ENCODE measurements at regions not wholly inside any gene's neighbourhood (a gene's known extent, or its start where the extent isn't known, plus 50 kb on each side); places are given as distances from the start of the nearest gene placed in this dataset.

DNA sequence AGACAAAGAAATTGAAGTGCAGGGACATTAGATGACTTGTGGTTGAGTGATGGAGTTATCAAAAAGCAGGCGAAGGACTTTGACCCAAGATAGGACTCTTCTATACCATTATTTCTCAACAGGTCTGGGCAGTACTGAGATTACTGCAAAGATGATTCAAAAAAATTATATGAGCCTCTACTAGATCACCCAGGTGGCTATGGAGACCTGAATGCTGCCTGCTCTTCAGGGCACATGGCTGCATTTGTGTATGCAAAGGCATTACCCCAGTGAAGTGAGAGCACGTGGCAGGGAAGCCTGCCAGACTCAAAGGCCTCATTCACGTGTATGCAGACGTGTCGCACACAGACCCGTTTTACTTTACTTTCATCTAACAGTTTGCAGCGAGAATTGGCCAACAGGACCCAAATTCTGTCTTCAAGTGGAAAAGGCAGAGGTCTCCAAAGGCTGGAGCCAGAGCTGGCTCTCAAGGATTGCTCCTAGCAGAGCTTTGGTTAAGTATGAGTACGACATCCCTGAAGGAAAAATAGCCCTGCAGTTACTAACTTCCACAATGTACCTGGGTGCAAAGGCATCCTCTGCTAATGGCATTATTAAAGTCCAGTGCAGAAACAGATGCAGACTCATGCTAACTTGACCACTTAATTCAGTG, 113.8 kb upstream of the ARMC2 start:
- TF ChIP-seq, protein P1, sequence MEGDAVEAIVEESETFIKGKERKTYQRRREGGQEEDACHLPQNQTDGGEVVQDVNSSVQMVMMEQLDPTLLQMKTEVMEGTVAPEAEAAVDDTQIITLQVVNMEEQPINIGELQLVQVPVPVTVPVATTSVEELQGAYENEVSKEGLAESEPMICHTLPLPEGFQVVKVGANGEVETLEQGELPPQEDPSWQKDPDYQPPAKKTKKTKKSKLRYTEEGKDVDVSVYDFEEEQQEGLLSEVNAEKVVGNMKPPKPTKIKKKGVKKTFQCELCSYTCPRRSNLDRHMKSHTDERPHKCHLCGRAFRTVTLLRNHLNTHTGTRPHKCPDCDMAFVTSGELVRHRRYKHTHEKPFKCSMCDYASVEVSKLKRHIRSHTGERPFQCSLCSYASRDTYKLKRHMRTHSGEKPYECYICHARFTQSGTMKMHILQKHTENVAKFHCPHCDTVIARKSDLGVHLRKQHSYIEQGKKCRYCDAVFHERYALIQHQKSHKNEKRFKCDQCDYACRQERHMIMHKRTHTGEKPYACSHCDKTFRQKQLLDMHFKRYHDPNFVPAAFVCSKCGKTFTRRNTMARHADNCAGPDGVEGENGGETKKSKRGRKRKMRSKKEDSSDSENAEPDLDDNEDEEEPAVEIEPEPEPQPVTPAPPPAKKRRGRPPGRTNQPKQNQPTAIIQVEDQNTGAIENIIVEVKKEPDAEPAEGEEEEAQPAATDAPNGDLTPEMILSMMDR (IDR thresholded peaks at IDR 0.05; ENCODE audit: low read depth, low read length) = no peak
- no peak overlapping the region for H3K4me3 ChIP-seq (ENCODE audit: low read depth, low read length)

DNA sequence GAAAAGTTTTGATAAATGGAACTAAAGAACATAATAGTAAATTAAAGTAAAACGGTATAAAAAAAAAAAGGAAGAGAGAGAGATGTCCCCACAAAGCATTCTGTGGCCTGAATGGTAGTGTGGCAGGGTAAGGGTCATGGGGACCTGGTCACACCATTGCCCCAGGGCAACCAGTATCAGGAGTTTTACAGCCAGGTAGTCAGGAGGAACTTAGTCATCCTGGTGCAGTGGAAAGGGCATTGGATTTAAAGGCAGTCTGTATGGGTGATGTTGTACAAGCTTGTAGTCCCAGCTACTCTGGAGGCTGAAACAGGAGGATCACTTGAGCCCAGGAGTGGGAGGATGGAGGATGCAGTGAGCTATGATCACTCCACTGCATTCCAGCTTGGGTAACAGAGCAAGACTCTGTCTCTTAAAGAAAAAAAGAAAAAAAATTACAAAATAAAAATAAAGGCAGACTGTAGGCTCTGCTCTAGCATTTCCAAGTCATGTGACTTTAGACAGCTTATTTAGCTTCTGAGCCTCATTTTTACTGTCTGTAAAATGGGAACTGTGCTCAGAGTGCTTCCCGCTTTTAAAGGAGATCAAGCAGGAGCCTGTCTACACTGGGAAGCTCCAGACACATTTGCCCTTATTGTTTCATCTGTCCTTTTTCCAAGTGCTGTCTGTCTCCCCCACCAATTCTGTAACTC, 112.8 kb upstream of the ARMC2 start:
- no peak overlapping the region for H3K4me3 ChIP-seq (ENCODE audit: low read depth, low read length)
- TF ChIP-seq, protein P1 (IDR thresholded peaks at IDR 0.05; ENCODE audit: low read depth, low read length) = no peak

DNA sequence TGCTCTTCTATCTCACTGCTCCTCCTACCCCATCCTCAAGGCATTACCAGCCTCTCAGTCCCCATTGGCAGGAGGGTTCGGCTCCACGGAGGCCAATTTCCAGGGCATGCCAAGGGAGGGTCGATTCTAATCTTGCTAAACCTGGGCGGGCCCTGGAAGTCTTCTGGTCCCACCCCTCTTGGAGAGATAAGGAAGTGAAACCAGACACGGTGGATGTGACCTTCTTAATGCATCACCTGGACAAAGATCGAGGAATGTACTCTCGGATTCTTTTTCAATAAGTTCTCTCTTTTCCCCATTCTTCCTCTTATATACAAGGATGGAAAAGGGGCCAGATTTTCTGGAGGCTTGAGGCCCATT, 112.2 kb upstream of the ARMC2 start:
- TF ChIP-seq, protein P1 (IDR thresholded peaks at IDR 0.05; ENCODE audit: low read depth, low read length) = no peak
- no peak overlapping the region for H3K4me3 ChIP-seq (ENCODE audit: low read depth, low read length)

DNA sequence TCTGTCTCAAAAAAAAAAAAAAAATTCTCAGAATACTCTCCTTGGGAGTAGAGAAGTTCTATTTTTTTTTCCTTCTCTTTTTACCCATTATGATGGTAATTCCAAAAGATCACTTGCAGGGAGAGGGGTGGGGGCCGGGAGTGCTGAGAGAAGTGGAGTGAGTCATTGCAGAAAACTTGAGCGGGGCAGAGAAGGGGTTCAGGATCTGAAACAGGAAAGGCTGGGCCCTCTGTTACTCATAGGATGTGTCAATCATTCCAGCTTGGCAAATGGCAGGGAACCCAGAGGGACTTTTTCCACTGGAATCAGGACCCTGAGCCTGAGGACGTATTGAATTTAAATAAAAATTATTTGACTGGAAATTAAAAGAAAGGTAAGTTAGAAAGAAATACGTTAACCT, 111.4 kb upstream of the ARMC2 start:
- TF ChIP-seq, protein P1 (IDR thresholded peaks at IDR 0.05; ENCODE audit: low read depth, low read length) = no peak
- no peak overlapping the region for H3K4me3 ChIP-seq (ENCODE audit: low read depth, low read length)

DNA sequence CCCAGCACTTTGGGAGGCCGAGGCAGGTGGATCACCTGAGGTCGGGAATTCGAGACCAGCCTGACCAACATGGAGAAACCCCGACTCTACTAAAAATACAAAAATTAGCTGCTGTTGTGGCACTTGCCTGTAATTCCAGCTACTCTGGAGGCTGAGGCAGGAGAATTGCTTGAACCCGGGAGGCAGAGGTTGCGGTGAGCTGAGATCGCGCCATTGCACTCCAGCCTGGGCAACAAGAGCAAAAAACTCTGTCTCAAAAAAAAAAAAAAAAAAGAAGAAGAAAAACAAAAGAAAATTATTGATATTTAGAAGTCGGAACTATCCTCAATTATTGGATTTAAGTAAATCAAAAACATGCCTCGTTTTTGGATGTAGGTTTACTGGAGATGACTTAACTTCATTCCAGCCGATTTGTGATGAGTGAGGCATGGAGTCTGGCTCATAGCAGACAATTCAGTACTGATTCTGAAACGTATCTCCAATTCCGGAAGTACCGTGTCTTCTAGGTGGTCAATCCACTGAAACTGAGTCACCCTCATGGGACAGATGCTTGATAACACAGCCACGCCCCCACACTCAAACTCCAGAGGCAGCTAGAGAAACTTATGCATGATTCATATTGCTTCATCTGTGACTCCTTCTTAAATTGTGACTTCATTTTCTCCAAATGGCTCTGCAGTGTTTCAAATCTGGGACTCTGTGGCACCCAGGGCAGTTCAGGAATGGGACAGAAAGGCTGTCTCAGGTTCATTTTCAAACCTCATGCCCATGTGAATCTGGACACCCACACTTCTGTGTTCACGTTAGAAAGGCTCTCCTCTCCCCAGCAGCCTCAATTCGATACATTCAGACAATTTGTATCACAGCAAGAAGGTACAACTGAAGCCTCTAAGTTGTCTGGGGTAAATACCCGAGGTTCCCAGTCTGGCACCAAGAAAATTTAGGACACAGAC, 110.4 kb upstream of the ARMC2 start:
- TF ChIP-seq, protein P1 (IDR thresholded peaks at IDR 0.05; ENCODE audit: low read depth, low read length) = no peak
- H3K4me3 ChIP-seq (ENCODE audit: low read depth, low read length) = peak overlapping the region; percentile 28

DNA sequence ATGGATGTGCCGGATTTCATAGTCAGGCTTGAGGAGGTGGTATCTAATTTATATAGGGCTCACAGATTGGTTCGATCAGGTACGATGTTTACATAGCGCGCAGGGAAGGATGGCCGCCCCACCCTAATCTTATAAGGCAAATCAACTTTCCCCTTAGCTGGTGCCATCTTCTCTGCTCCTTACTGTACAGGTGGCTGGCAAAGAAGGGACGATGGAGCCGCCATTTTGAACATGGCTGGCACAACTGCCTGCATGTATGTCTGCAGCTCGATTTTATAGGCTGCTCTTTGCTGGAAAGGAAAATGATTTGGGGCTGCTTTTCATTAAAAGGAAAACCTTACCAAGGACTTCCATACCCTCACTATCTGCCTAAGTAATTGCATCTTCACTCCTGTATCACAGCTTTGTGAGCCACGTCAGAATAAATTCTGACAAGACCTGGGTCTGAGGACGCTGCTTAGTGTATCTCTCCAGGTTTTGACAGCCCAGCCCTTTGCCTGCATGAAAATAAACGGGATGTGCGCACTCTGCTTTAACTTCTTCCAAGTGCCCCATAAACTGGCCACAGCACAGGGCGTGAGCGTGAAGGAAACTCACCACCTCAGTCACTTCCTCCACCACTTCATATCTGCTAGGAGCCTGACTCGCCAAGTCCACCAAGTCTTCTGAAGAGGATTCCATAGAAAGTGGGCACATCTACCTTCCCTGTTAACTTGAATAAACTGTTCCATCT, 109.4 kb upstream of the ARMC2 start:
- TF ChIP-seq, protein P1 (IDR thresholded peaks at IDR 0.05; ENCODE audit: low read depth, low read length) = no peak
- no peak overlapping the region for H3K4me3 ChIP-seq (ENCODE audit: low read depth, low read length)

All from WI38 (cell line).